ENCODE measurements at regions not wholly inside any gene's neighbourhood (a gene's known extent, or its start where the extent isn't known, plus 50 kb on each side); places are given as distances from the start of the nearest gene placed in this dataset.
A peak's percentile ranks its signal among the peaks of the same experiment; 100 is the strongest.

DNA sequence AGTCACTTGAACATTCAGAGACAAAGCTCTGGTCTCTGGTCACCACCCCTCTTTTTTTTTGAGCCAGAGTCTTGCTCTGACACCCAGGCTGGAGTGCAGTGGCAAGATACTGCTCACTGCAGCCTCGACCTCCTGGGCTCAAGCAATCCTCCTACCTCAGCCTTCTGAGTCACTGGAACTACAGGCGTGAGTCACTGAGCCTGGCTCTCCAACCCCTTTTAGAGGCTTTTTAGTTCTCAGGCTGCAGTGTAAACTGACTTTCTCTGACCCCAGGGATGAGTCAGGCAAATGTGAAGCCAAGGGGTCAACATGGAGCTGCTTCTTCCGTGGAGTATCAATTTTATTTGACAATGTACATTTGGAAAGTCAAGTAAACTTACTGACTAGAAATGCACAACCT lies 229.2 kb downstream of the PTTG2 start:
- peak; percentile 67 for DNase-seq (ENCODE audit: low spot score)

GRCh38 chr4:38190717-38191178 lies 230.6 kb downstream of the PTTG2 start:
- DNase-seq (ENCODE audit: low spot score): peak; percentile 61

GRCh38 chr4:38192516-38192915 lies 232.3 kb downstream of the PTTG2 start:
- no peak for DNase-seq (ENCODE audit: low spot score)

DNA sequence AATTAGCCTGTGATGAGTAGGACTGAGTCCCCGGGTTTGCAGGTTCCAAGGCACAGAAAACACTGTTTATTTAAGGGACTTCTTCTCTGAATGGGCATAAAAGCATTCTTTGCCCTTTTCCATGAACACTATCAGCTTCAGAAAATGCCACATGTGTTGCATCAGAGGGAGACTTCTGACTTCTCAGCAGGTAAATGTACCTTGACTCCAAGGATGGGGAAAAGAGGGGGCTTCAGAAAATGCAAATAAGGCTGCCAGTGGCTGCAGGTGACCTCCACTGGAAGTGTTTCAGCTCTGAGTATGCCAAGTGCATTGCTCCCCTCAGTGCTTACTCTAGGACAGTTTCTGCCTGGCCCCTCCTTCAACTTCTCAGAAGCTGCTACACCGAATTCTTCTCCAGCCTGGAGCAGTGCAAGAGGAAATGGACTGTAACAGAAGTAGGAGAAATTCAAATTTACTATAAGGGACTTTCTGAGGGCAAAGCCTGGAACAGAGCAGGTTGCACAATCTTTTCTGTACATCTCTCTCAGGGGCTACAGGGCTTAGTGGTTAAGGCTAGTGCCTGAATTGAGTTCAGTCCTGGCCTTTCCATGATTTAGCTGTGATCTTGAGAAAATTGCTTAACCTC lies 233.2 kb downstream of the PTTG2 start:
- DNase-seq (ENCODE audit: low spot score): no peak

- no peak for DNase-seq (ENCODE audit: low spot score)
Measured at GRCh38 chr4:38194047-38194602, 233.9 kb downstream of the PTTG2 start.

- DNase-seq (ENCODE audit: low spot score): no peak
Measured at GRCh38 chr4:38195486-38195885, 235.3 kb downstream of the PTTG2 start.

GRCh38 chr4:38195911-38196310 lies 235.7 kb downstream of the PTTG2 start:
- DNase-seq (ENCODE audit: low spot score): no peak

DNA sequence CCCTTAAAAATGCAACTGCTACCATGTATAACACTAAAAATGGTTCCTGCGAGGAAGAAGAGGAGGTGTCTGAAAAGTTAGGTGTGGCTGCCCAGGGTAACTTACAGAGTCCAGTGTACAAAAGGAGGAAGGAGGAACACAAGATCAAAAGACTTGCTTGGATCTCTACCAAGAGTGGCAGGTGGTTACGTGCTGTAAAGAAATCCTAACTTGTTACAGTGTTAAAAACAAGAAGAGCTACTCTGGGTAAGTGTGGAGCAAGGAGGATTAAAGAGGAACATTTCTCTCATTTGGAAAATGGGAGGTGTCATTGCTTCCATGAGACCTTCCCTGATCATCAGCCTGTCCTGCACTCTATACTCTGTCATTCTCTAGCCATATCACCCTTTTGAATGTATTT lies 242.0 kb downstream of the PTTG2 start:
- no peak for DNase-seq (ENCODE audit: low spot score)

- DNase-seq (ENCODE audit: low spot score): no peak
Measured at GRCh38 chr4:38203609-38204008, 243.4 kb downstream of the PTTG2 start.

DNA sequence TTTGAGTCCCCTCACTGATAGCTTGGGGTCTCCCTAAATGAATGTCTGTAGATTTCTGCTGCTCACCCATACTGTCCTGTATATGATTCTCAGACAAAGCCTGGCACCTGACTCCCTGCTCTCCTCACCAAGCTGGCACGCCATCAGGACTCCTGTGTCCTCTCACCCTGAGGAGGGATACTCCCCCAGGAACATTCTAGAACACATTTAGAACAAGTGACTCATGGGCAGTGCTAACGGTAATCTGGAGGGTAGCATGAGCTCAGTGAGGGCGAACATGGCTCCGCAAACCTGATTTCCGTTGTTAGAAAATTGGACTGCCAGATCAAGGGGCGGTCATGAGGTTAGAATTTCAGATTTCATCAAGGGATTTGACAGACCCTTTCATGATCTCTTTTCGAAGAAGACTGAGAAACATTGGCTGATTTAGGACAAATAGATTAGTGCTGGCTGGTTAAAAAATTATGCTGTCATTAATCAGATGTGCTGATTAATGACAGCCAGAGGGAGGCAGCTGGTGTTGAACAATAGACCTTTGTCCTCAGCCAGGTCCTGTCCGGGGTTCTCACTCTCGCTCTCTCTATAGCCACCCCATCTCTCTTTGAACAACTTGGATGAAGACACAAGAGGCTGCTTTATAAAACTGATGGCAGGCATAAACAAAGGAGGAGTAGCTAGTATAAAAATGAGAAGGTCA lies 244.3 kb downstream of the PTTG2 start:
- no peak for DNase-seq (ENCODE audit: low spot score)

DNA sequence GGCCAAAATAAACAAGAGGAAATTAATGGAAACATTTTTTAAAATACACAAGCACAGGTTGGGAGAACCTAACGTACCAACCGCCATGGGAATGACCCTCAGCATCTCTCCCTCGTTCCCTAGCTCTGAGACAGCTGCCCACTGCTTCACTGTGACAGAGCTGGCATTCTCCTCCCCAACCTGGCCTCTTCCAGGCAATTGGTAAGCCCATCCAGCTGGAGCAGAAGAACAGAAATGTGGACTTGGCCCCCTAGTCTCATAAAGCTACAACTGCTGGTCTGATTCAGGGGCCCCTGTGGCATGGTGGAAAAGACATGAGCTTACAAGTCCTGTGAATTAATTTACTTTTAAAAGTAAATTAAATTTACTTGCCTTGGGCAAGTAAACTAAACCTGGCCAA lies 245.1 kb downstream of the PTTG2 start:
- no peak for DNase-seq (ENCODE audit: low spot score)

DNA sequence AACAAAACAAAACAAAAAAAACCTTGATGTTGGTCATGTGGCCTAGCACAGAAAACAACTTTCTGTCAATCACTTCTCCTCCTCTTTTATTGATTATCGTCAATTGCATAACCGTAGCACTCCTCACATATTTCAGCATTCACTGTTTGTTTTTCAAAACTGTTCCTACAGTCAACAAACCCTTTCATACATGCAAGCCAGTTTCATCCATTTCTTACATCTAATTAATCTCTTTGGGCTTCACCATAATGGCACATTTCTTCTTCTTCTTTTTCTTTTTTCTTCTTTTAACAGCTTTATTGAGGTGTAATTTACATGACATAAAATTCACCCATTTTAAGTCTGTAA lies 246.9 kb downstream of the PTTG2 start:
- no peak for DNase-seq (ENCODE audit: low spot score)

DNA sequence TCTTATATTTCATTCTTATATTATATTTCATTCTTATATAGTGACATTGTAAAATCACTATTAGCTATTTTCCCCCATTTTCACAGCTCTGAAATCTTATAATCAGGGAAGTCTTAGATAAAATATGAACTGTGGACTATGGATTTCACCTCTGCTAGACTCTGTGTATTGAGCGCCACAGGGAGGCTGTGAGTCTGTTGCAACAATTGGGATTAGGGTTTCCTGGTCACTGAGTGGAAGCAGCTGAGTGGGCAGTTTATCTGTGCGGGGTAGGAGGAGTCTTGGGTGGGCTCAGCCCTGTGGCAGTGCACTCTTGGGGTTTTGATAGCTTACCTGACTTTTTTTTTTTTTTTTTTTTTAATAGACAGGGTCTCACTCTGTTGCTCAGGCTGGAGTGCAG lies 249.5 kb downstream of the PTTG2 start:
- DNase-seq (ENCODE audit: low spot score): no peak

DNA sequence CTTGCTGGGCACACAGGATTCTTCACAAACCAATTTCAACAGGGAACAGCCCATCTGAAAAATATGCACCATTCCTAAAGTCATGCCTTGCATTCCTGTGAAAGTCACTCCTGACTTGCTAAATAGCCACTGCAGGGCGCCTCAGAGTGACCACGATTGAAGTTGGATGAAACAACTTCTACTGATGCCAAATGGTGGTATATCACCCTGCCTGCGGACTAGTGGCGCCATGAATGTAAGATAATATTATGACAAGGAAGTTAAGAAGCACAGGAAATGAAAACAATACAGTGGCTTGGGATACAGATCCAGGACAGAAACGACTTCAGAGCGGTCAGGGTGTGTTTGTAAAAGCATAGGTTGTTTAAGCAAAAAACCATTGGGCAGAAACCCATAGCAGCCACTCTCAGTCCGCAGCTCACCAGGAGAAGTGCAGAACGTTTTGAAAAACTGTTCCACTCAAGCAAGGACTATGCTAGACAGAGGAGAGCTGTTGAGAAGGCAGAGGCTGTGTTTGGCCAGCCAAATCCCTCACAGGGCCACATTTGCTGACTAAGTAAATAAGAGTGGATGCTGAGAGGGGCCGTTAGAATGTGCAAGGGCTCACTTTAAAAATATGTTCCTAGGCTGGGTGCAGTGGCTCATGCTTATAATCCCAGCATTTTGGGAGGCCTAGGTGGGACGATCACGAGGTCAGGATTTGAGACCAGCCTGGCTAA lies 250.4 kb downstream of the PTTG2 start:
- peak; percentile 18 for DNase-seq (ENCODE audit: low spot score)

DNA sequence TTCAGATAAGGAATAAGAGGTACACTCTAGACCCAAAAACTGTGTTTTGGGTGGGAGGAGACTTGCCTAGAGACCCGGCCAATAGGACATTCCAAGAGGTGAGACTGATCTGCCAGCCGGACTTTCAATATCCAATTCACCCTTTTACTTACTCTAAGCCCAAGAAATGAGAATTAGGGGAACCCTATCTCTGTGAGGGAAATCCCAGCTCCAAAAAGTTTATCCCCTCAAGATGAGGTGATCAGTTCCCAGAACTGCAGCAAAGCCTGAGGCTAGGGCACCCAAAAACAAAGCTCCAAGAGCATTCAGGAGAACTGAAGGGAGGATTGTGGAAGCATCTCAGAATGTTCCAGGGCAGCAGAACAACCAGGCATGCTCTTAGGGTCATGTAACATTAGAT lies 251.7 kb downstream of the PTTG2 start:
- no peak for DNase-seq (ENCODE audit: low spot score)

GRCh38 chr4:38213083-38213805 lies 253.0 kb downstream of the PTTG2 start:
- no peak for DNase-seq (ENCODE audit: low spot score)

GRCh38 chr4:38222892-38223291 lies 262.7 kb downstream of the PTTG2 start:
- DNase-seq (ENCODE audit: low spot score): no peak

DNA sequence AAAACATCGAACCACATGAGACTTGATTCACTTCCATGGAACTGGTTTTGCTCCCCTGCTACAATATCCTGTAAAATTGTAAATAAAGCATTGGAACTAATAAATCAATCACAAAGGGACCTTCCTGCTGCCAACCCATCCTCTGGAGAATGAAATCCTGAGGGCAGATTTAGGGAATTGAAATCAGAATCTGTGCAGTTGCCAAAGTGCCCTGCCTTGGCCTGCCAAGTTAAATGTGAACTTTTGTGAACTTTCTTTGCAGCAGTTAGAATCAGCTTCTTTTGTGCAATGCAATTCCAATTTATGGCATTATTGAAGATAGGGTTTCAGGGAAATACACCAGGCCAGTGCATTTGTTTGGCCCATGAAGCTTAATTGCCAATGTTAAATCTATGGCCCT lies 263.1 kb downstream of the PTTG2 start:
- no peak for DNase-seq (ENCODE audit: low spot score)

DNA sequence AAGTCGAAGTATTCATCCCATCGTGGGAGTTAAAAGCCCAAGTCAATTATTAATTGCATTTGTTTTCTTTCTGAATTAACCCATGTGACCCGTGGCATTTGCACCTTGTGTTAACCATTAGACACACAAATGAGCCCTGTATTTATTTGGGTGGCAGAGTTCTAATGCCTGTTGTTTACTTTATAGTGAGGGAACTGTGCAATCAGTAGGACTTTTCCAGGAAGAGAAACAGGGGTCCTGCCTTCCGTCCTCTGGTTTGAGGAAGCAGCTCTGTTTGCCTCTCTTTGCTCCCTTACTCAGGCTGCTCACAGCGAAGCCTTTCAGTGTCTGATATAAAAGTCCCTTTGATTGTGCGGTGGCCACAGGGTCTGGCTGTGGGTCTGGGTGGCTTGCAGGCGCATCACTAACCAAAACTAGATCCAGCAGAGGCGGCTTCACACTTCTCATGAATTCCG lies 263.6 kb downstream of the PTTG2 start:
- no peak for DNase-seq (ENCODE audit: low spot score)

DNA sequence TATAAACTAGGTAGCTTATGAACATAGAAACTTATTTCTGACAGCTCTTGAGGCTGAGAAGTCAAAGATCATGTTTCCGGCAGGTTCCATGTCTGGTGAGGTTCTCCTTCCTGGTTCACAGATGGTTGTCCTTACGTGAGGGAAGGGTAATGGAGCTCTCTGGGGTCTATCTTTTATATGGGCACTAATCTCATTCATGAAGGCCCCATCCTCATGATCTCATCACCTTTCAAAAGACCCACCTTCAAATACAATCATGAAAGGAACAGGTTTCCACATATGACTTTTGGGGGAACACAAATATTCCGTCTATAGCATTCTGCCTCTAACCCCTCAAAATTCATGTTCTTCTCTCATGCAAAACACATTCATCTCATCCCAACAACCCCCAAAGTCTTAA lies 264.7 kb downstream of the PTTG2 start:
- DNase-seq (ENCODE audit: low spot score): no peak

- no peak for DNase-seq (ENCODE audit: low spot score)
Measured at GRCh38 chr4:38226170-38226569, 266.0 kb downstream of the PTTG2 start.

DNA sequence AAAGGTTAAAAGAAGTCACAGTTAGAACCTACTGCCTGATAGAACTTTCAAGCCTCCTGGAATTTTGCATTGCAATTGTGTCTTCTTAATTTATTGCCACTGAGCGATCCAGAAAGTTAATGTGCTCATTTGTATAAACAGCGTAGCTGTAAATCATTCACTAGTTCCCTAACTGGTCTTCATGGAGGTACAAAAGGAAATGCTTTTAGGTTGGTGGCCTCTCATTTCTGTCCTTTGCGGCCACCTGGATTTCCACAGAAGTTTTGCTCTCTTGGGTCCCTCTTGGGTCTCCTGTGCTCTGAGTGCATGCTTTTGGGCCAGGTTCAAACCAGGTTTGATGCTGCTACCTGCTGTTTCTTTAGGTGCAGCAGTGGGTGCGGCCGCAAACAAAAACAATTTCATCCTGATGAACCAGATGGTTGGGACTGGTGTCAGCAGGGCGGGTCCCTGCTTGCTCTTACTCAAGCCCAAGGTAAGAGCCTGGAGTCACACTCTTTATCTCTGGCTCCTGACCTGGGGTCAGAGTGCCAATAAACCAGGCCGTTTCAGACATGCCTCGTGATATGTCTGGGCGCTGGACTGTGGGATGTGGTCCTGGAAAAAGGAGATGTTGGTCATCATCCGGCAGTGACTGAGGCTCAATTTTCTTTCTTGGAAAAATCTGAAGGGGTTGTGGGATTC lies 270.1 kb downstream of the PTTG2 start:
- DNase-seq (ENCODE audit: low spot score): no peak

All from AG08396 (cell line).